Right atrium auricular region (tissue), 2 donors: ENCODE measurements at regions not wholly inside any gene's neighbourhood (a gene's known extent, or its start where the extent isn't known, plus 50 kb on each side); places are given as distances from the start of the nearest gene placed in this dataset.
"Not testable (repeated sequence)": the region's sequence is repeated elsewhere in the genome, so short reads cannot be mapped to it uniquely, and the experiment has no call there.

Experiments used
- DNase-seq: peaks from one replicate; pipeline ENCODE4 v3.0.0-alpha.2; 2019; ENCODE audit warnings: low spot score
- H3K27ac ChIP-seq, 2 donors: fragments of 200-600 bp; sonication (generic); 1 replicate in 1 of 2; 2 replicates in 1 of 2; pipeline ENCODE4 v1.5.1; 2016 to 2019
- H3K27me3 ChIP-seq, 2 donors: fragments of 200-600 bp; sonication (generic); one replicate each; pipeline versions ENCODE4 v1.5.1 to v1.6.0; 2017 to 2019
- H3K36me3 ChIP-seq: fragments of 200-600 bp; sonication (generic); one replicate; pipeline ENCODE4 v1.5.1; 2016
- H3K4me1 ChIP-seq, 2 donors: fragments of 200-600 bp; sonication (generic); one replicate each; pipeline versions ENCODE4 v1.5.1 to v1.6.0; 2017 to 2019
- H3K4me3 ChIP-seq, 2 donors: fragments of 200-600 bp; sonication (generic); 1 replicate in 1 of 2; 2 replicates in 1 of 2; pipeline ENCODE4 v1.5.1; 2017 to 2019; ENCODE audit warnings: mild to moderate bottlenecking in 1 of 2, moderate library complexity in 1 of 2
- H3K9me3 ChIP-seq, 2 donors: fragments of 200-600 bp; sonication (generic); one replicate each; pipeline ENCODE4 v1.5.1; 2019
- CTCF ChIP-seq, 2 donors: fragments of 200-600 bp; sonication (generic); IDR thresholded peaks; one replicate each; pipeline ENCODE4 v1.5.1; 2019; ENCODE audit warnings: antibody characterized with exemption in 2 of 2

DNA sequence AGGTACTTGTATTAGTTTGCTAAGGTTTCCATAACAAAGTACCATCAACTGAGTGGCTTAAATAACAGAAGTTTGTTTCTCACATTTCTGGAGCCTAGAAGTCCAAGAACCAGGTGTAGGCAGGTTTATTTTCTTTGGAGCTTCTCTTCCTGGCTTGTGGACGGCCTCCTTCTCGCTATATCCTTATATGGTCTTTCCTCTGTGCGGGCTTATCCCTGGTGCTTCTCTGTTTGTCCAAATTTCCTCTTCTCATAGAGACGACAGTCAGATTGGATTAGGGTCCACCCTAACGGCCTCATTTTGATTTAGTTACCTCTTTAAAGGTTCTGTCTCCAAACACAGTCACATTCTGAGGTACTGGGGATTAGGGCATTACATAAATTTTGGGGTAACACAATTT is 88.3 kb downstream of the RMI1 start:
- H3K4me3 ChIP-seq: no peak overlapping the region
- no peaks in the 10 kb centered on the region for H3K27me3 ChIP-seq
- no peak for TF ChIP-seq CTCF (IDR thresholded peaks at IDR 0.05)
- no peaks in the 10 kb centered on the region for H3K36me3 ChIP-seq
- no peaks in the 10 kb centered on the region for H3K4me1 ChIP-seq
- H3K9me3 ChIP-seq: no peaks in the 10 kb centered on the region
- DNase-seq: no peak
- H3K27ac ChIP-seq: no peak overlapping the region

DNA sequence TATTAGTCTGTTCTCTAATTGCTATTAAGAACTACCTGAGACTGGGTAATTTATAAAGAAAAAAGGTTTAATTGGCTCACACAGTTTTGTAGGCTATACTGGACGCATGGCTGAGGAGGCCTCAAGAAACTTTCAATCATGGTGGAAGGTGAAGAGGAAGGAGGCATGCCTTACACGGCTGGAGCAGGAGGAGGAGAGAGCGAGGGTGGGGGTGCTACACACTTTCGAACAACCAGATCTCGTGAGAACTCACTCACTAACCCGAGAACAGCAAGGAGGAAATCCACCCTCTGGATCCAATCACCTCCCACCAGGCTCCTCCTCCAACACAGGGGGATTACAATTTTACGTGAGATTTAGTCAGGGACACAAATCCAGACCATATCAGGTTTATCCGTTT is 90.0 kb downstream of the RMI1 start:
- TF ChIP-seq CTCF (IDR thresholded peaks at IDR 0.05): no peak

DNA sequence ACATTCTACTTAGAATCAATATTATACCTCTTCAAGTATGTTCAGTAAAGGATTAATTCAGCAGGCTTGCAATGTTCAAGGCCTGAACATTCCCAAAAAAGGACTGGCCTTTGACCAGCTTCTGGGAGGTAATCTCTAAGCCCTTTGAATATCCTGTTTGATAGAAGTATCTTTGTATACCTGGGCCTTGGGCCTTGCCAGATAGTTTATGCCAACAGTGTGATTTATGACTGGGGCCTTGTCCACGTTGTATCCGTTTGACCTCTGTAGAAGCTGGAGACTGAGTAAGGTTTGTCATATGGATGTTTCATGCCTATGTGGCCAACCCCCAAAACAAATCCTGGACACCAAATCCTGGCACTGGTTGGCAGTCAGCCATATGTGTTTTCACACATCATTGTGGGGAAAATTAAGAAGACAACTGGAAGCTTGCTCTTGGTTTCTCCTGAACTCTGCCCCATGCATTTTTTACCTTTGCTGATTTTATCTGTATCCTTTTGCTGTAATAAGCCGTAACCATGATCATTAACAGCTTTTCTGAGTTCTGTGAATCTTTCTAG is 92.1 kb downstream of the RMI1 start:
- Histone ChIP-seq H3K27ac (no peak overlapping the region), H3K27me3 (no peaks in the 10 kb centered on the region), H3K4me3 (no peak overlapping the region), H3K4me1 (no peaks in the 10 kb centered on the region), H3K36me3 (no peaks in the 10 kb centered on the region), H3K9me3 (no peaks in the 10 kb centered on the region)
- no peak for DNase-seq
- TF ChIP-seq CTCF (IDR thresholded peaks at IDR 0.05): no peak

More for the DNA sequence above, 90.0 kb downstream of the RMI1 start:
- H3K4me1 ChIP-seq: no peaks in the 10 kb centered on the region
- H3K36me3 ChIP-seq: no peaks in the 10 kb centered on the region
- no peaks in the 10 kb centered on the region for H3K27me3 ChIP-seq
- no peaks in the 10 kb centered on the region for H3K9me3 ChIP-seq
- DNase-seq: no peak
- H3K4me3 ChIP-seq: no peak overlapping the region
- H3K27ac ChIP-seq: no peak overlapping the region

- no peak for DNase-seq
- TF ChIP-seq CTCF (IDR thresholded peaks at IDR 0.05): no peak
- no peaks in the 10 kb centered on the region for H3K36me3 ChIP-seq
Measured at GRCh38 chr9:84075004-84075403, 94.4 kb downstream of the RMI1 start.

DNA sequence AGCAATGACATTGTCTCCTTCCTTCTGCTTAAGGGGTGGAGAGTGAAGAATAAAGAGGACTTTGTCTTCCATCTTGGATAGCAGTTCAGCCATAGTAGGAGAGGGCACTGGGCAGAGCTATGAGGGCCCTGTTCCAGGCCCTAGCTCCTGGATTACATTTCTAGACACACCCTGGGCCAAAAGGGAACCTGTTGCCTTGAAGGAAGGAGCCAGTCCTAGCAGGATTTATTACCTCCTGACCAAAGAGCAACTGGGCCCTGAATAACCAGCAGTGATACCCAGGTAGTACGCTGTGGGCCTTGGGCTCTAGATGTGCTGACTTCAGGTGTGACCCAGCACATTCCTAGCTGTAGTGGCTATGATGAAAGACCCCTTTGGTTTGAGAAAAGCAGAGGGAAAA is 95.8 kb downstream of the RMI1 start:
- H3K27me3 ChIP-seq: no peaks in the 10 kb centered on the region
- H3K36me3 ChIP-seq: no peaks in the 10 kb centered on the region
- H3K4me1 ChIP-seq: no peaks in the 10 kb centered on the region
- no peak for DNase-seq
- H3K27ac ChIP-seq: no peak overlapping the region
- TF ChIP-seq CTCF (IDR thresholded peaks at IDR 0.05): no peak
- H3K9me3 ChIP-seq: no peaks in the 10 kb centered on the region
- H3K4me3 ChIP-seq: no peak overlapping the region

More at GRCh38 chr9:84075004-84075403, 94.4 kb downstream of the RMI1 start:
- Histone ChIP-seq H3K4me1 (no peaks in the 10 kb centered on the region), H3K27me3 (no peaks in the 10 kb centered on the region), H3K27ac (no peak overlapping the region), H3K9me3 (no peaks in the 10 kb centered on the region), H3K4me3 (no peak overlapping the region)

DNA sequence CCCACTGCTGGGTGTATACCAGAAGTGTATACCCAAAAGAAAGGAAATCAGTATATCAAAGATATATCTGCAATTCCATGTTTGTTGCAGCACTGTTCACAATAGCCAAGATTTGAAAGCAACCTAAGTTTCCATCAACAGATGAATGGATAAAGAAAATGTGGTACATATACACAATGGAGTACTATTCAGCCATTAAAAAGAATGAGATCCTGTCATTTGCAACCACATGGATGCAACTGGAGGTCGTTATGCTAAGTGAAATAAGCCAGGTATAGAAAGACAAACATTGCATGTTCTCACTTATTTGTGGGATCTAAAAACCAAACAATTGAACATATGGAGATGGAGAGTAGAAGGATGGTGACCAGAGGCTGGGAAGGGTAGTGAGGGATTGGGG is 97.2 kb downstream of the RMI1 start:
- H3K4me1 ChIP-seq, H3K27ac ChIP-seq, H3K9me3 ChIP-seq, DNase-seq, H3K27me3 ChIP-seq, H3K36me3 ChIP-seq, H3K4me3 ChIP-seq: not testable (repeated sequence)
